Tibial nerve (tissue), 4 donors: ENCODE measurements at regions not wholly inside any gene's neighbourhood (a gene's known extent, or its start where the extent isn't known, plus 50 kb on each side); places are given as distances from the start of the nearest gene placed in this dataset.

Source experiments
- DNase-seq, 2 donors: peaks; one replicate each; pipeline ENCODE4 v3.0.0-alpha.2; 2019; ENCODE audit warnings: low spot score in 2 of 2
- H3K27ac ChIP-seq, 4 donors: fragments of 200-600 bp; sonication (generic) in 3 of 4; one replicate each; pipeline ENCODE4 v1.5.1; 2017 to 2019; ENCODE audit warnings: mild to moderate bottlenecking in 1 of 4
- H3K27me3 ChIP-seq, 2 donors: fragments of 200-600 bp; sonication (generic) in 1 of 2; one replicate each; pipeline versions ENCODE4 v1.5.1 to v1.6.0; 2017 to 2019
- H3K36me3 ChIP-seq, 3 donors: fragments of 200-600 bp; sonication (generic); one replicate each; pipeline ENCODE4 v1.5.1; 2018 to 2019
- H3K4me1 ChIP-seq, 4 donors: fragments of 200-600 bp; sonication (generic) in 3 of 4; one replicate each; pipeline ENCODE4 v1.5.1; 2017 to 2019
- H3K4me3 ChIP-seq, 4 donors: fragments of 200-600 bp; sonication (generic) in 3 of 4; one replicate each; pipeline ENCODE4 v1.5.1; 2017 to 2019; ENCODE audit warnings: mild to moderate bottlenecking in 1 of 4, moderate library complexity in 1 of 4
- H3K9me3 ChIP-seq, 4 donors: fragments of 200-600 bp; sonication (generic) in 3 of 4; one replicate each; pipeline ENCODE4 v1.5.1; 2017 to 2019
- CTCF ChIP-seq, 5 experiments: fragments of 200-600 bp in 3 of 5; fragments of 450-650 bp in 2 of 5; sonication (generic) in 3 of 5; IDR thresholded peaks; one replicate each; pipeline ENCODE4 v1.5.1; 2016 to 2019; ENCODE audit warnings: antibody characterized with exemption in 5 of 5, mild to moderate bottlenecking in 3 of 5, moderate library complexity in 2 of 5
- EP300 ChIP-seq, 2 donors: sonication (generic); formaldehyde crosslinking; IDR thresholded peaks; one replicate each; pipeline ENCODE4 v1.6.1; 2017; ENCODE audit warnings: antibody characterized with exemption in 2 of 2, mild to moderate bottlenecking in 1 of 2
- POLR2A ChIP-seq, 2 donors: fragments of 450-650 bp; IDR thresholded peaks; one replicate each; pipeline ENCODE4 v1.6.1; 2017; ENCODE audit warnings: antibody characterized with exemption in 2 of 2, mild to moderate bottlenecking in 2 of 2, moderate library complexity in 2 of 2
- WGBS, 2 donors: methylation state at CpG; one replicate each; pipeline ENCODE4 v1.1.5; 2018; 5-methylcytosine and 5-hydroxymethylcytosine counted together

DNA sequence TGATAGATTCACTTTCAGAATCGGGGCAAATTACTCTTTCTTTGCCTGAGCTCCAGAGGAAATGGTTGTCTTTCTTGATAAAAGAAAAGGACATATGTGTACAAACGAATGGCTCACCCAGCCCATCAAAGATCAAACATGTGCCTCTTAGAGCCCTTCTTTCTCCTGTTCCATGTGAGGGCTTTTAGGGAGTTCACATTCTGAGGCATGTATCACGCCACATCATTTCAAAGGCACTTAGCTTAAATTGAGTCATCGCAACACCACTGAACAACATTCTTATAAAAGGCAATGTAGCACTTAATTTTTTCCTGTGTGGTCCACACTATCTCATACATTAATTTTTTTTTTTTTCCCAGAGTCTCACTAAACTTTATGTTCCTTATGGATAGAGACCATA is 521.0 kb downstream of the SUCLA2 start:
- WGBS, 2 donors = 80 to 90% methylated on average over 4 of the region's 4 CpGs
- Histone ChIP-seq H3K27ac (no peak overlapping the region), H3K27me3 (no peaks in the 10 kb centered on the region), H3K9me3 (no peaks in the 10 kb centered on the region), H3K36me3 (no peaks in the 10 kb centered on the region), H3K4me3 (no peak overlapping the region), H3K4me1 (no peaks in the 10 kb centered on the region)
- TF ChIP-seq CTCF (IDR thresholded peaks at IDR 0.05) = no peak
- no peak for DNase-seq

DNA sequence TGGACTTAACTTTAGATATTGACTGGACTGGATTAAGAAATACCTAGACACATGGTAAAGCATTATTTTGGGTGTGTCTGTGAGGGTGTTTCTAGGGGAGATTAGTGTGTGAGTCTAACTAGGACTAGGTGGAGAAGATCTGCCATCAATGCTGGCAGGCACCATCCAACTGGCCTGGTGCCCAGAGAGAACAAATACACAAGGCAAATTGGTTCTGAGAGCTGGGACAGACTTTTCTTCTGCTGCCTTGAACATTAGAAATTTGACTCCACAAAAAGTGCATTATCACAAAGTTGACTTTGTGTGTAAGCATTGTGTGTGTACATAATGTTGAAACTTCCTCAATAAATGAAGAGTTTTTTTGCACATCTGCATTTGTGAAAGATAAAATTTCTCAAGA is 522.1 kb downstream of the SUCLA2 start:
- Histone ChIP-seq H3K9me3 (no peaks in the 10 kb centered on the region), H3K36me3 (no peaks in the 10 kb centered on the region), H3K4me3 (no peak overlapping the region), H3K4me1 (no peaks in the 10 kb centered on the region), H3K27ac (no peak overlapping the region), H3K27me3 (no peaks in the 10 kb centered on the region)
- no peak for TF ChIP-seq EP300 (IDR thresholded peaks at IDR 0.05)
- TF ChIP-seq CTCF (IDR thresholded peaks at IDR 0.05) = no peak
- no peak for TF ChIP-seq POLR2A (IDR thresholded peaks at IDR 0.05)
- no peak for DNase-seq

DNA sequence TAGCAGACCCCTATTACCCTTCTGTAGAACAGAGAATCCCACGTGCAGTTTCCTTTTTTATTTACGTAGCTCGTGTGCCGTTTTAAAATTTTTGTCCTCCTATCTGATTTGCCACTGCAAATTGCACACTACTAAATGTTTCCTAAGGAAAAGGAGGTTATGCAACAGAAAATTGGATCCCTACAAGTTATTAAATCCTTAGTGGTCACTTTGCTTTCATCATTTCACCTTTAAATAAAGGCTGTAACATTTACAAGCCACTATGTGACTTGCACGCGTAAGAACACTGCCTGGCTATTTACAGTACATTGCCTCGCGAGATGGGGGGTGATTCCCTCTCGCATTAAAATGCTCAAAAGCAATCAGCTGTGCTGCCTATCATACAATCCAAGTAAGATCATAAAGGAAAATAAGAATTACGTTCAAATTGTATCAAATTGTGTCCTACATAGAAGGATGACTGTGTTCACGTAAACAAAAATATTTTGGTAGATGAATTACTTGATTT is 525.6 kb downstream of the SUCLA2 start:
- H3K9me3 ChIP-seq = no peaks in the 10 kb centered on the region
- no peak overlapping the region for H3K27ac ChIP-seq
- no peaks in the 10 kb centered on the region for H3K36me3 ChIP-seq
- DNase-seq = no peak
- WGBS, 2 donors = 78 to 80% methylated on average over 11 of the region's 11 CpGs
- TF ChIP-seq POLR2A (IDR thresholded peaks at IDR 0.05) (no peak), EP300 (IDR thresholded peaks at IDR 0.05) (no peak), CTCF (IDR thresholded peaks at IDR 0.05) (no peak)
- H3K4me1 ChIP-seq = no peaks in the 10 kb centered on the region
- H3K27me3 ChIP-seq = no peaks in the 10 kb centered on the region
- no peak overlapping the region for H3K4me3 ChIP-seq

GRCh38 chr13:47474839-47475238 is 526.2 kb downstream of the SUCLA2 start:
- no peaks in the 10 kb centered on the region for H3K27me3 ChIP-seq
- no peak for TF ChIP-seq EP300 (IDR thresholded peaks at IDR 0.05)
- TF ChIP-seq POLR2A (IDR thresholded peaks at IDR 0.05) = no peak
- TF ChIP-seq CTCF (IDR thresholded peaks at IDR 0.05) = no peak
- DNase-seq = no peak
- no peaks in the 10 kb centered on the region for H3K4me1 ChIP-seq
- no peak overlapping the region for H3K4me3 ChIP-seq
- WGBS, 2 donors = 53 to 56% methylated on average over 8 of the region's 8 CpGs
- no peaks in the 10 kb centered on the region for H3K9me3 ChIP-seq
- no peaks in the 10 kb centered on the region for H3K36me3 ChIP-seq
- H3K27ac ChIP-seq = no peak overlapping the region

- Histone ChIP-seq H3K27me3 (no peaks in the 10 kb centered on the region), H3K4me3 (no peak overlapping the region), H3K36me3 (no peaks in the 10 kb centered on the region), H3K9me3 (no peaks in the 10 kb centered on the region), H3K27ac (no peak overlapping the region), H3K4me1 (no peaks in the 10 kb centered on the region)
- 24 to 37% methylated on average over 2 of the region's 2 CpGs for WGBS, 2 donors
- DNase-seq = no peak
- TF ChIP-seq CTCF (IDR thresholded peaks at IDR 0.05) = no peak
- no peak for TF ChIP-seq EP300 (IDR thresholded peaks at IDR 0.05)
- TF ChIP-seq POLR2A (IDR thresholded peaks at IDR 0.05) = no peak
These were observed 526.7 kb downstream of the SUCLA2 start for GRCh38 chr13:47474326-47474725.
